Esophagus squamous epithelium (tissue), 4 donors: ENCODE measurements at regions not wholly inside any gene's neighbourhood (a gene's known extent, or its start where the extent isn't known, plus 50 kb on each side); places are given as distances from the start of the nearest gene placed in this dataset.

Experiments
- CTCF ChIP-seq, 6 experiments: fragments of 450-650 bp in 4 of 6; fragments of 200-600 bp in 2 of 6; sonication (generic) in 2 of 6; IDR thresholded peaks; one replicate each; pipeline ENCODE4 v1.5.1; 2016 to 2019; ENCODE audit warnings: antibody characterized with exemption in 6 of 6, mild to moderate bottlenecking in 4 of 6, moderate library complexity in 4 of 6
- POLR2A ChIP-seq, 4 donors: fragments of 450-650 bp; IDR thresholded peaks; one replicate each; pipeline ENCODE4 v1.6.1; 2017; ENCODE audit warnings: antibody characterized with exemption in 4 of 4, mild to moderate bottlenecking in 4 of 4, moderate library complexity in 3 of 4

GRCh38 chr12:46914336-46914735 lies 88.5 kb upstream of the SLC38A4 start:
- TF ChIP-seq CTCF (IDR thresholded peaks at IDR 0.05), result no peak
- TF ChIP-seq POLR2A (IDR thresholded peaks at IDR 0.05), result no peak
